Breast epithelium (tissue), 3 donors: ENCODE measurements at regions not wholly inside any gene's neighbourhood (a gene's known extent, or its start where the extent isn't known, plus 50 kb on each side); places are given as distances from the start of the nearest gene placed in this dataset.

Experiments used
- CTCF ChIP-seq, 3 donors: fragments of 450-650 bp; IDR thresholded peaks; one replicate each; pipeline ENCODE4 v1.5.1; 2016 to 2017; ENCODE audit warnings: antibody characterized with exemption in 3 of 3, mild to moderate bottlenecking in 3 of 3, moderate library complexity in 3 of 3
- POLR2A ChIP-seq: fragments of 450-650 bp; IDR thresholded peaks from one replicate; pipeline ENCODE4 v1.6.1; 2016; ENCODE audit warnings: antibody characterized with exemption, mild to moderate bottlenecking, moderate library complexity
- POLR2AphosphoS5 ChIP-seq, 3 donors: sonication (generic); formaldehyde crosslinking; IDR thresholded peaks; one replicate each; pipeline ENCODE4 v1.6.1; 2017; ENCODE audit warnings: antibody characterized with exemption in 3 of 3

DNA sequence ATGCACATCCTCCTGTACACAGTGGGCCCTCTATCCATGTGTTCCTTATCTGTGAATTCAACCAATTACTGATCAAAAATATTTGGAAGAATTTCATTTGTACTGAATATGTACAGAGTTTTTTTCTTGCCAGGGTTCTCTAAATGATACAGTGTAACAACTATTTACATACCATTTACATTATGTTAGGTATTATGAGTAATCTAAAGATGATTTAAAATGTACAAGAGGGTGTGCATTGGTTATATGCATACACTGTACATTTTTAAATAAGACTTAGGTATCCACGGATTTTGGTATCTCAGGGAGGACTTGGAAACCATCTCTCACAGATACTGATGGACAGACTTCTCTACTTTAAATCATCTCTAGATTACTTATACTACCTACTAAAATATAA lies 1333.9 kb downstream of the PCDH18 start:
- TF ChIP-seq POLR2A, result no peak
- TF ChIP-seq CTCF (IDR thresholded peaks at IDR 0.05), result no peak
- no peak for TF ChIP-seq POLR2AphosphoS5 (IDR thresholded peaks at IDR 0.05)
